NCI-H128 (cell line): ENCODE measurements at regions not wholly inside any gene's neighbourhood (a gene's known extent, or its start where the extent isn't known, plus 50 kb on each side); places are given as distances from the start of the nearest gene placed in this dataset.
"Not testable (repeated sequence)": the region's sequence is repeated elsewhere in the genome, so short reads cannot be mapped to it uniquely, and the experiment has no call there.

Source experiments
- DNase-seq: peaks from one replicate; lab custom pipeline; 2025; ENCODE audit not compliant: unreplicated experiment; lab: John Stamatoyannopoulos, UW

DNA sequence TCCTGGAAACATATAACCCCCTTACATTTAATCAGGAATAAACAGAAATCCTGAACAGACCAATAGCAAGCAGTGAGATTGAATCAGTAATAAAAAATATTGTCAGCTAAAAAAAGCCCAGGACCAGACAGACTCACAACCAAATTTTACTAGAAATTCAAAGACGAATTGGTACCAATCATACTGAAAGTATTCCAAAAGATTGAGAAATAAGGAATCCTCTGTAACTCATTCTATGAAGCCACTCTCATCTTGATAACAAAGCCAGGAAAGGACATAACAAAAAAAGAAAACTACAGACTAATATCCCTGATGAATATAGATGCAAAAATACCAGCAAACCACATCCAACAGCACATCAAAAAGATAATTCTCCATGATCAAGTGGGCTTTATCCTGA is 714.0 kb downstream of the SEMA5A start:
- DNase-seq = no peak

DNA sequence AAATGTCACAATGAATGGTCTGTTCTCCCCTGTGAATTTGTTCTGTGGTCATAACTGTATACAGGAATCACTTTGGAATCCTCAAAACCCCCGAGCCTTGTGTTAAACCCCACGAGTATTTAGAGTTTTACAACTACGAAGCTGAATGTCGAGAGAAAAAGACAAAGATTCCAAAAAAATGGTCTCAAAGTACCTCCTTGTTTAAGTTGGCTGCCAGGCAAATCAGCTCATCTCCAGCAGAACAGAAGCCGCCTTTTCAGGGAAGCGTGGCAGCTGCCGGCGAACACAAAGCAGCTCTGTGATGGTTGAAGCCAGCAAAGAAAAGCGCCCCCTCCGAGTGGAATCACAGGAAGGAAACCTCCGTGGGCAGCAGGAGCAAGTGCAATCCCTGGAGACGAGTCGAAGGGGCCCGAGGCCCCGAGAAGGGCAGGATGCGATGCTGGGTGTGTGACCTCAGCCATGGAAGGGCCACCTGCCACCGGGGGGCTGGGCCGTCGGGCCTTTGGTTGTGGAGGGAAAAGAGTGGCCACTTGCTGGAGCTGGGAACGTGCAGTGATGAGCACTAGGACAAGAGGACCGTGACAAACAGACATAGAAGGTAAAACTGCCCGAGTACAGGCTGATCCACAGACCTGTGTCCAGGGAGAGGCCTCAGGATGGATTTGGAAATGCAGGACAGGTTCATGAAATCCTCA is 706.4 kb downstream of the SEMA5A start:
- DNase-seq = no peak

DNA sequence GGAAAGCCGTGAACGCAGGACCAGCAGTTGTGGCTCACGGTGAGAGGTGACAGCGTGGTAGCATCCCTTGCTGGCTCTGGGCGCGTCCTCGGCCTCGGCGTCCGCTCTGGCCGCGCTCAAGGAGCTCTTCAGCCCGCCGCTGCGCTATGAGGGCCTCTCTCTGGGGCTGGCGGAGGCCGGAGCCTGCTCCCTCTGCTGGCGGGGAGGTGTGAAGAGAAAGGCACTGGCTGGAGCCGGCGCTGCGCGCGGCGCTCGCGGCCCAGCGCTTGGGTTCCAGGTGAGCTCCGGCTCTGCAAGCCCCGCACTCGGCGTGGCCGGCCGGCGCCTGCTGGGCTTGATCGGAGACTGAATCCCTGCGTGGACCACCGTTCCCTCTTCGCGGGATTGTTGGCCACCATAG is 705.6 kb downstream of the SEMA5A start:
- DNase-seq = no peak

DNA sequence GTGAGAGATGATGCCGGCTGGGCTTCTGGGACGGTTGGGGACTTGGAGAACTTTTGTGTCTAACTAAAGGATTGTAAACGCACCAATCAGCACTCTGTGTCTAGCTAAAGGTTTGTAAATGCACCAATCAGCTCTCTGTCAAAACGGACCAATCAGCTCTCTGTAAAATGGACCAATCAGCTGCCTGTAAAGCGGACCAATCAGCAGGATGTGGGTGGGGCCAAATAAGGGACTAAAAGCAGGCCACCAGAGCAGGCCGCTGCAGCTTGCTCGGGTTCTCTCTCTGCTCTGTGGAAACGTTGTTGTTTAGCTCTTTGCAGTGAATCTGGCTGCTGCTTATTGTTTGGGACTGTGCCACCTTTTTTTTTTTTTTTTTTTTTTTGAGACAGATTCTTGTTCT is 705.1 kb downstream of the SEMA5A start:
- not testable (repeated sequence) for DNase-seq

DNA sequence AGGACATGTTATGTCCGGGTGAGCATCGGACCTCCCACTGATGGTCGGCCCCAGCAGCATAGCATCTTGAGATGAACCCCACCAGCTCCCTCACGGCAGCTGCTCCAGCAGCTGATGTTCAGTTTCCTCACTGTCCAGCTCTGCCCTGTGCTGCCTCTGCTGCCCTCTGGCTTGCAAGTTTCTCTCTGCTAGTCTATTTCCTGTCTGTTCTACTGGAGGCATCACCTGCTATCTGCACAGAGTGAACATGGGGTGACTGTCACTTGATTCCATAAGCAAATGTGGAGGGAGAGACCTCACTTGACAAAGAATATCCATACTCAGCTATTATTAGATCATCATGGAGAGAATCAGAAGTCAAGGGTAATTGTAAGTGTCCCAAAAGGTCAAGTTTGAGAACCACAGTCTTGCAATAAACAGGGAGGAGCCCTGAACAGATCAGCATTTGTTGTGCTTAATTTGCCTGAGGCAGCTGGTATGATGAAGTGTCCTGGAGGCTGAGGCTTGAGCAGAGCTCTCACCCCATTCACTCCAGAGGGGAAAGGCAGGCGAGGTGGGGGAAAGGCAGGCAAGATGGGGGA is 702.8 kb downstream of the SEMA5A start:
- DNase-seq = no peak

DNA sequence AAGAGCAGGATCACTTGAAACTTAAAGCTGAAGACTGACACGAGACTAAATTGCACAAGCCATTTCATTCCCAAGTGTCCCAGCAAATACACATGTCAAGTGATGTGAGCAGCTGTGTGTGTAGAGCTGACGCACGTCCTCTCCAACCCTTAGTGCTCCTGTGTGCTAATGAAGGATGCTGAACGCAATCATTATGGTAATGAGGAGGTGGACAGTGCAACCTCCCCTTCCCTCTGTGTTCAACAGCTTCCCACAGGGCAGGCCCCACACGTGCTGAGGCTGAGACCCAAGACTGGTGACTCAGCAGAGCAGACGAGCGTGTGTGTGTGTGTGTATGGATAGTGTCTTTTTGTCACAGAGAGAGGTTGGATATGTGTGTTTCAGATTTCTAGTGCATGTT is 702.1 kb downstream of the SEMA5A start:
- DNase-seq = no peak

- no peak for DNase-seq
Measured at GRCh38 chr5:8844206-8844605, 701.7 kb downstream of the SEMA5A start.

GRCh38 chr5:8844847-8845246 is 701.0 kb downstream of the SEMA5A start:
- DNase-seq = no peak

DNA sequence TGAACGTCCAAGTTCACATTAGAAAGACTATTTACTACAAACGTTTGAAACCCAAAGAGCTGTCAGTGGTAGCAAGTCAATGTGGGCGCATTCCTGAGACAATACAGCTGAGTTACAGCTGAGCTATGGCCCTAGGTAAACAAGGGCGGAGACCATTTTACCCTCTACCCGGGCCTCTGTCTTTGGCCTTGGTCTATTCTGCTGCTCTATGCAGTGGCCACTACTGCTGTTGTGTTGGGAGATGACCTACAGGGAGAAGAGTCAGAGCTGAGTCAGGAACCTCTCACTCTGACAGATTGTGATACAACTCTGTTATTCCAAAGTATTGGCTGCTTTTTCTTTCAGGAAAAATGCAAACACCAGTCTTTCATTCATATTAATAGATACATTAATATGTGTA is 700.6 kb downstream of the SEMA5A start:
- DNase-seq = no peak

DNA sequence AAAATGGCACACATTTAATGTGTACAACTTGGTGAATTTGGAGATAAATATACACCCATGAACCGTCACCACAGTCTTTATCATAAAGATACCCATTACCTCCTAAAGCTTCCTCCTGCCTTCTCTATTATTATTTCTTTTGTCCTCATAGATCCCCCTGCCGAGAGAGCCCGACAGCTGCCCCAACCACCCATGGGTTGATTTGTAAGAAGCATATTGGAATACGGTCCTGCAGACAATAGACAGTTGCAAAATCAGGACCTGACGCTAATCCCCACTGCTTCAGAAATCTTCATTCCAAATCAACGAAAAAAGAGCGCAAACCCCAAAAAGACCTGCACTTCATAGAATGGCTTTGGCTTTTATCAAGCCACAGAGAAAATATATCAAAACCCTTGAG is 697.5 kb downstream of the SEMA5A start:
- DNase-seq = no peak

- DNase-seq = no peak
Measured at GRCh38 chr5:8848997-8849594, 696.8 kb downstream of the SEMA5A start.

- DNase-seq = no peak
Measured at GRCh38 chr5:8851101-8851500, 694.8 kb downstream of the SEMA5A start.

DNA sequence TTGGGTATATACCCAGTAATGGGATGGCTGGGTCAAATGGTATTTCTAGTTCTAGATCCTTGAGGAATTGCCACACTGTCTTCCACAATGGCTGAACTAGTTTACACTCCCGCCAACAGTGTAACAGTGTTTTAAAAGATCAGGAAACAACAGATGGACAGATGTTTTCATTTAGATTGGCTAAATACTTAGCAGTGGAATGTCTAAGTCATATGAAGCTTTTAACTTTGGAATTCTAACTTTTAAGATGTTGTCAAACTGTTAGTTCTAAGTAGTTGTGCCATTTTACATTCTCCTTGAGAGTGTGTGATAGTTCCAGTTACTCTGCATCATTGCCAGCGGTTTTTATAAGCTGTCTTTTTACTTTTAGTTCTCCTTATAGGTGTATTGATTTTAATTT is 688.8 kb downstream of the SEMA5A start:
- DNase-seq = no peak

DNA sequence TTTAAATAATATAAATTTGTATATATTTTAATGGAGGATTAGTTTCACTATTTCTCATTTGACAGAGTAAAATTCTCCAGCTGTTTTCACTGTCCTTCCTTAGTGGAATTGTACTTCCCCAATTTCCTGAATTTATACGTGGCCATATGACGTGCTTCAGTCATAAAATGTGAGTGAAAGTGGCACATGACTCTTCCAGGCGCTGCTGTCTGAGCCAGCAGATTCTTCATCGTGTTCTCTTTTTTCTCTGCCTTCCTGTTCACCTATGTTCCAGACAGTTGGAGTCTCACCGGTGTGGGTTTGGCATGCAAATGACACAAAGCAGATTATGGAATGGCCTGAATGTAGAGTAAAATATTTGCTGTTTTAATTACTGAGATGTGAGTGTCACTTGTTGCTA is 684.1 kb downstream of the SEMA5A start:
- DNase-seq = no peak

DNA sequence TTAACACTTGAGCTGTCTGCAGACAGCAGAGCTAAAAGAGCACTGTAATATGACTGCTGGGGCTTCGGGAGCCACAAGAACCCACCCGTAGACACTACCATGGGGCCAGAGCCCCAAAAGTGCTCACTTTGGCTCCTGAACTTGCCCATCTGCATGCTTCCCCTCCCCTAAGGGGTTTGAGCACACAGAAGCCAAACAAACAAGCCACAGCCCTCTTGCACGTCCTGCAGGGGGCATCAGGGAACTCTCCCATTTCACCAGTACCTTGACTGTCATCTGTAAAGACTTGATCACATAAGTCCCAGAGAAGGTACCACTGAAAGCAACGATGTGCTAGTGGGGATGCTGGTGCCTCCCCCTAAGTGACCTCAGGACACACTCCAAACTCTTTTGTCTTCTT is 681.8 kb downstream of the SEMA5A start:
- DNase-seq = no peak

DNA sequence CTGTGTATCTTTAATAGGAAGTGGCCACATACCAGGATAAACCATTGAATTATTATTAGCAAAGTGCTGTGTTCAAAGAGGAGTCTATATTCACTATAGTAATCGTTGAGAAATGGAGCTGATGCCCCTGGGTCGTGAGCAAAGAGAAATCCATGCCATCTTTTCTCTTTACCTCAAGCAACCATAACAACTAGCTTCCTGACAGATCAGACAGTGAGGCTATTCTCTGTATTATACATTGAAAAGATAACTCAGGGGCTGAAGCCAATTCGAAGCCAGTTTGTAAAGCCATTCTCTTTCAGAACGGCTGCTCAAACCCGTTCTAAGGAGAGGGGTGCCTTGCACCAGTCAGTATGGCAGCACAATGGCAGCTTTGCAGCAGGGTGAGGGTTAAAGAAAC is 680.6 kb downstream of the SEMA5A start:
- DNase-seq = no peak

DNA sequence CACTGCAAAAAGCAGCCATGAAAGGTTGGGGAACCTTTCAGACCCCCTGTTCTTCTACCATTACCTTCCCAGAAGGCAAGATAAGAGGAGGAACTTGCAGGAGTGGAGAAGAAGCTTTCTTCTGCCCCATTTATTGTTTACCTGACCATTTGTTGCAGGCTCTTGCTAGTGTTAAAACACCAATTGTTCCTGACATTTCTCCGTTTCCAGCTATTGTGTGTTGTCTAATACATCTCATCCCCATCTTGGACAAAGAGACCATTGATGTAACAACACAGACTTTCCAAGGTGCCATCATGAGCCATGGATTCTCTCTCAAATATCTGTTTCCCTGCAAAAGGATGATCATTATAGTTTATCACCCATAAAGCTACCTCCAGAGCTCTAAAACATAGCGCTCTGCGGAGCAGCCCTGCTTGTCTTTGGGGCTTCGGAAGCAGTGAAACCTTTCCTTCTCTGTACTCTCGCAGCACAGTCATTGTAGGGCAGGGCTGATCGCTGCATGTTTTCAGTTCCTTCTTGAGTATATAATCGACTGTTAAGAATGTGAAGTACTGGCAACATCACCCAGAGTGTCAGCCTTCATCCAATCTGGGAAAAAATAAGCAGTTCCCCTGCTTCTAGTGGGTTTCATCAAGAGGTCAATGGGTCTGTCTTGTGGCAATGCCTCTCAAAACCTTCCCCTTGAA is 680.0 kb downstream of the SEMA5A start:
- DNase-seq = no peak

GRCh38 chr5:8868283-8868682 is 677.6 kb downstream of the SEMA5A start:
- DNase-seq = no peak

GRCh38 chr5:8869932-8870331 is 675.9 kb downstream of the SEMA5A start:
- no peak for DNase-seq

DNA sequence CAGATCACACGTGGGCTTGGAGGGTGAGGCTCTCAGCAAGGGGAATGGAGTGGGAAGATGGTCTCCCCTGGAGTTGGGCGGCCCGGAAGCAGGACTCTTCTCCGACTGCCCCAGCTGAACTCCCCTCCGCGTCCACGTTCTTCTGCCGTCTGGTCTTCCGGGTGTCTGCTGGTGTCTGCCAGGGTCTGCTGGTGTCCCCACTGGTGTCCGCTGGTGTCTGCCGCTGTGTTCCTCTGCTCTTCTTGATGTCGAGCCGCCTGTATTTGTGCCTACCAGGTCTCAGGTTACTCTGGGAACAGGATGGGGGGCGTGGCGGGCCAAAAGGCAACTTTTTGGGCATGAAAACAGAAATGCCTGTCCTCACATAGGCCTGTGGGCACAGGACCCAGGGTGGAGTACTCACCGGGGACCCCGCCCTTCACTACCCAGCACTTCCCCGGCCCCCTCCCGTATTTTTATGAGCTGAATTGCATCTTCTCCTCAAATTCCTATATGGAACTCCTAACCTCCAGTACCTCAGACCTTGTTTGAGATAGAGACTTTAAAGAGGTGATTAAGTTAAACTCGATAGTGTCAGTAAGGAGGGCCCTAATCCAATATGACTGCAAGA is 675.4 kb downstream of the SEMA5A start:
- DNase-seq = no peak

DNA sequence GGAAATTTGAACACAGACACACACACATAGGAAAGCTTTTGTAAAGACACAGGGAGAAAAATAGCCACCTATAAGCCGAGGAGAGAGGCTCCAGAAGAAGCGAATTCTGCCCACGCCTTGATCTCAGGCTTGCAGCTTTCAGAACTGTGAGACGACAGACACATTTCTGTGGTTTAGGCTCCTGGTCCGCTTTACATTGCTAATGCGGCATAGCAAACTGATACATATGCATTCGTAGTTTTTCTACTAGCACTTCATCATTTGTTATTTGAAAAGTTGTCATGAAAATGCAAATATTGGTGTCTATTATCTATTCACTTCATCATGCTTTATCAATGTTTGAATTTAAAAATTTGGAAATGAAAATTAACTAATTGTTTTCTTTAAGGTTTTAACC is 674.9 kb downstream of the SEMA5A start:
- no peak for DNase-seq

- DNase-seq = no peak
Measured at GRCh38 chr5:8871446-8871845, 674.4 kb downstream of the SEMA5A start.
